Ovary (tissue), 3 donors: ENCODE measurements at regions not wholly inside any gene's neighbourhood (a gene's known extent, or its start where the extent isn't known, plus 50 kb on each side); places are given as distances from the start of the nearest gene placed in this dataset.

Experiments
- POLR2A ChIP-seq: fragments of 450-650 bp; IDR thresholded peaks from one replicate; pipeline ENCODE4 v1.6.1; 2017; ENCODE audit warnings: antibody characterized with exemption, mild to moderate bottlenecking, moderate library complexity
- TF ChIP-seq, protein P1 (sequence below), 3 donors: fragments of 450-650 bp in 2 of 3; fragments of 200-600 bp in 1 of 3; IDR thresholded peaks; one replicate each; pipeline versions ENCODE4 v1.5.1 to v1.8.0; 2016 to 2022; ENCODE audit warnings: antibody characterized with exemption in 3 of 3, mild to moderate bottlenecking in 1 of 3
- donor health status: DM: no; HTN: no; CAD: no.

DNA sequence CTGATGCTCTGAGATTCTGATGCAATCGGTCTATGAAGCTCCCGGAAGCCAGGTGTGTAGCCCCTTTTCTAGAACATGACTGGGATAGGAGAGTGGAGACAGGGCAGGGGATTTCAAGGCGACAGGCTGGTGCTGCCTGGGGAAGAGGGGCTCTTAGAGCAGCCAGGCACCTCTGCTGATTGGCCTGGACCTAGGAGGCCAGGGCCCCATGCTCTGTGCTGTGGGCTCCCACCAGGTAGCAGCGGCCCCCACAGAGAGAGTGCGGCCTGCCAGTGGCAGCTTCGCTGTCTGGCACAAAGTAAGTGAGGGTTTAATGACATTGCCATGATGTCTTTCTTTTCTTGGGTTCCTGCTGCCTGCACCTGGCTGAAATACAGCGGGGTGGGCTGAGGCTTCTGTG lies 99.4 kb upstream of the PODXL start:
- TF ChIP-seq, protein P1, sequence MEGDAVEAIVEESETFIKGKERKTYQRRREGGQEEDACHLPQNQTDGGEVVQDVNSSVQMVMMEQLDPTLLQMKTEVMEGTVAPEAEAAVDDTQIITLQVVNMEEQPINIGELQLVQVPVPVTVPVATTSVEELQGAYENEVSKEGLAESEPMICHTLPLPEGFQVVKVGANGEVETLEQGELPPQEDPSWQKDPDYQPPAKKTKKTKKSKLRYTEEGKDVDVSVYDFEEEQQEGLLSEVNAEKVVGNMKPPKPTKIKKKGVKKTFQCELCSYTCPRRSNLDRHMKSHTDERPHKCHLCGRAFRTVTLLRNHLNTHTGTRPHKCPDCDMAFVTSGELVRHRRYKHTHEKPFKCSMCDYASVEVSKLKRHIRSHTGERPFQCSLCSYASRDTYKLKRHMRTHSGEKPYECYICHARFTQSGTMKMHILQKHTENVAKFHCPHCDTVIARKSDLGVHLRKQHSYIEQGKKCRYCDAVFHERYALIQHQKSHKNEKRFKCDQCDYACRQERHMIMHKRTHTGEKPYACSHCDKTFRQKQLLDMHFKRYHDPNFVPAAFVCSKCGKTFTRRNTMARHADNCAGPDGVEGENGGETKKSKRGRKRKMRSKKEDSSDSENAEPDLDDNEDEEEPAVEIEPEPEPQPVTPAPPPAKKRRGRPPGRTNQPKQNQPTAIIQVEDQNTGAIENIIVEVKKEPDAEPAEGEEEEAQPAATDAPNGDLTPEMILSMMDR (IDR thresholded peaks at IDR 0.05): no peak
- TF ChIP-seq POLR2A: no peak
